HEK293 (cell line): ENCODE measurements at regions not wholly inside any gene's neighbourhood (a gene's known extent, or its start where the extent isn't known, plus 50 kb on each side); places are given as distances from the start of the nearest gene placed in this dataset.

Experiments used
- ATF2 ChIP-seq: fragments of 450-650 bp; formaldehyde crosslinking; IDR thresholded peaks from 2 replicates; pipeline ENCODE4 v1.5.1; 2016; ENCODE audit warnings: missing biosample characterization, missing genetic modification characterization, low read depth
- CTCF ChIP-seq: fragments of 450-650 bp; formaldehyde crosslinking; IDR thresholded peaks from 2 replicates; pipeline ENCODE4 v1.5.1; 2016; ENCODE audit warnings: missing biosample characterization, missing genetic modification characterization
- RBAK ChIP-seq: fragments of 450-650 bp; formaldehyde crosslinking; IDR thresholded peaks from 2 replicates; pipeline ENCODE4 v1.5.1; 2016; ENCODE audit warnings: missing biosample characterization, missing genetic modification characterization
- SCRT2 ChIP-seq: fragments of 450-650 bp; formaldehyde crosslinking; IDR thresholded peaks from 2 replicates; pipeline ENCODE4 v1.5.1; 2016; ENCODE audit warnings: missing biosample characterization, missing genetic modification characterization
- ZNF558 ChIP-seq: fragments of 450-650 bp; formaldehyde crosslinking; IDR thresholded peaks from 2 replicates; pipeline ENCODE4 v1.5.1; 2016; ENCODE audit warnings: missing biosample characterization, missing genetic modification characterization

- TF ChIP-seq CTCF: 0 out of 2 replicates have a peak, but pooled peaks have one; percentile 14
- TF ChIP-seq ZNF558 (tag by site-specific recombination): no peak
- TF ChIP-seq ATF2: no peak
- no peak for TF ChIP-seq RBAK
- no peak for TF ChIP-seq SCRT2 (tag by site-specific recombination)
Observed at GRCh38 chr9:134275375-134275774, 50.9 kb upstream of the RXRA start.
